Thyroid gland (tissue), 4 donors: ENCODE measurements at regions not wholly inside any gene's neighbourhood (a gene's known extent, or its start where the extent isn't known, plus 50 kb on each side); places are given as distances from the start of the nearest gene placed in this dataset.

Source experiments
- DNase-seq, 2 donors: peaks; one replicate each; pipeline ENCODE4 v3.0.0-alpha.2; 2019
- H3K27ac ChIP-seq, 3 donors: fragments of 200-600 bp; sonication (generic); 1 replicate in 2 of 3; 2 replicates in 1 of 3; pipeline ENCODE4 v1.5.1; 2016 to 2019; ENCODE audit warnings: mild to moderate bottlenecking in 1 of 3, moderate library complexity in 1 of 3
- H3K27me3 ChIP-seq: fragments of 200-600 bp; sonication (generic); one replicate; pipeline ENCODE4 v1.5.1; 2019
- H3K36me3 ChIP-seq, 2 donors: fragments of 200-600 bp; sonication (generic); one replicate each; pipeline ENCODE4 v1.5.1; 2016 to 2019
- H3K4me1 ChIP-seq, 2 donors: fragments of 200-600 bp; sonication (generic); one replicate each; pipeline ENCODE4 v1.5.1; 2017 to 2019
- H3K4me3 ChIP-seq, 3 donors: fragments of 200-600 bp; sonication (generic); replicated peaks in 1 of 3; 1 replicate in 2 of 3; 2 replicates in 1 of 3; pipeline ENCODE4 v1.5.1; 2016; ENCODE audit warnings: mild to moderate bottlenecking in 1 of 3
- H3K9me3 ChIP-seq: fragments of 200-600 bp; sonication (generic); one replicate; pipeline ENCODE4 v1.5.1; 2017
- CTCF ChIP-seq, 6 experiments: fragments of 200-600 bp in 3 of 6; fragments of 450-650 bp in 3 of 6; sonication (generic) in 3 of 6; IDR thresholded peaks; one replicate each; pipeline ENCODE4 v1.5.1; 2016 to 2019; ENCODE audit warnings: antibody characterized with exemption in 6 of 6, mild to moderate bottlenecking in 2 of 6, inconsistent platforms in 1 of 6, moderate library complexity in 1 of 6
- POLR2A ChIP-seq, 2 donors: fragments of 450-650 bp; IDR thresholded peaks; one replicate each; pipeline ENCODE4 v1.6.1; 2017; ENCODE audit warnings: antibody characterized with exemption in 2 of 2, mild to moderate bottlenecking in 2 of 2, moderate library complexity in 1 of 2
- WGBS, 2 donors: methylation state at CpG; one replicate each; pipeline ENCODE4 v1.1.5; 2017; 5-methylcytosine and 5-hydroxymethylcytosine counted together
- intact Hi-C: fragments of 100-400 bp; cut with DNase I; formaldehyde crosslinking; loops from one replicate; pipeline ENCODE4 v1.15.1; 2023

- Histone ChIP-seq H3K4me3 (no peak overlapping the region), H3K4me1 (no peaks in the 10 kb centered on the region), H3K27ac (no peak overlapping the region), H3K9me3 (no peaks in the 10 kb centered on the region), H3K27me3 (no peaks in the 10 kb centered on the region), H3K36me3 (no peaks in the 10 kb centered on the region)
- intact Hi-C loops, result no loop called here
- DNase-seq, result no peak
- 53 to 61% methylated on average over 11 of the region's 11 CpGs for WGBS, 2 donors
- TF ChIP-seq CTCF (IDR thresholded peaks at IDR 0.05) (no peak), POLR2A (IDR thresholded peaks at IDR 0.05) (no peak)
Observed at GRCh38 chr16:5870886-5871691, 773.5 kb upstream of the EEF2KMT start.

GRCh38 chr16:5867250-5867649, 769.7 kb upstream of the EEF2KMT start:
- Histone ChIP-seq H3K36me3 (no peaks in the 10 kb centered on the region), H3K4me3 (no peak overlapping the region), H3K27me3 (no peaks in the 10 kb centered on the region), H3K27ac (no peak overlapping the region), H3K9me3 (no peaks in the 10 kb centered on the region), H3K4me1 (no peaks in the 10 kb centered on the region)
- intact Hi-C loops, result no loop called here
- DNase-seq, result no peak
- WGBS, 2 donors, result 72 to 73% methylated on average over 7 of the region's 7 CpGs
- TF ChIP-seq POLR2A (IDR thresholded peaks at IDR 0.05) (no peak), CTCF (IDR thresholded peaks at IDR 0.05) (no peak)

GRCh38 chr16:5865236-5865635, 767.6 kb upstream of the EEF2KMT start:
- Histone ChIP-seq H3K27me3 (no peaks in the 10 kb centered on the region), H3K36me3 (no peaks in the 10 kb centered on the region), H3K27ac (no peak overlapping the region), H3K9me3 (no peaks in the 10 kb centered on the region), H3K4me3 (no peak overlapping the region), H3K4me1 (no peaks in the 10 kb centered on the region)
- TF ChIP-seq CTCF (IDR thresholded peaks at IDR 0.05) (no peak), POLR2A (IDR thresholded peaks at IDR 0.05) (no peak)
- WGBS, 2 donors, result 41 to 76% methylated on average over 5 to 6 of the region's 6 CpGs
- intact Hi-C loops, result no loop called here
- DNase-seq, result no peak

GRCh38 chr16:5863071-5863606, 765.5 kb upstream of the EEF2KMT start:
- H3K36me3 ChIP-seq, result no peaks in the 10 kb centered on the region
- H3K4me1 ChIP-seq, result no peaks in the 10 kb centered on the region
- WGBS, 2 donors, result 63 to 67% methylated on average over 15 of the region's 15 CpGs
- no peak overlapping the region for H3K27ac ChIP-seq
- no peak for TF ChIP-seq POLR2A (IDR thresholded peaks at IDR 0.05)
- no peak for TF ChIP-seq CTCF (IDR thresholded peaks at IDR 0.05)
- intact Hi-C loops, result no loop called here
- no peaks in the 10 kb centered on the region for H3K9me3 ChIP-seq
- H3K27me3 ChIP-seq, result no peaks in the 10 kb centered on the region
- no peak overlapping the region for H3K4me3 ChIP-seq
- DNase-seq, result no peak

GRCh38 chr16:5862103-5862840, 764.7 kb upstream of the EEF2KMT start:
- DNase-seq, result no peak
- no peak overlapping the region for H3K27ac ChIP-seq
- H3K4me1 ChIP-seq, result no peaks in the 10 kb centered on the region
- no peak overlapping the region for H3K4me3 ChIP-seq
- TF ChIP-seq POLR2A (IDR thresholded peaks at IDR 0.05) (no peak), CTCF (IDR thresholded peaks at IDR 0.05) (no peak)
- H3K27me3 ChIP-seq, result no peaks in the 10 kb centered on the region
- H3K9me3 ChIP-seq, result no peaks in the 10 kb centered on the region
- WGBS, 2 donors, result 44 to 72% methylated on average over 16 of the region's 16 CpGs
- intact Hi-C loops, result no loop called here
- no peaks in the 10 kb centered on the region for H3K36me3 ChIP-seq
